ENCODE measurements at regions not wholly inside any gene's neighbourhood (a gene's known extent, or its start where the extent isn't known, plus 50 kb on each side); places are given as distances from the start of the nearest gene placed in this dataset.

- H3K27me3 Mint-ChIP-seq (ENCODE audit: insufficient read depth, low read depth): peaks cover 3% of the 10 kb centered on the region
- H3K27ac Mint-ChIP-seq: peak overlapping the region; percentile 2
- DNase-seq (ENCODE audit: low spot score): peak; percentile 90
- Histone ChIP-seq H3K9ac (no peak overlapping the region), H3K4me2 (peak overlapping the region; percentile 59), H3K79me2 (ENCODE audit: low read depth) (no peaks in the 10 kb centered on the region), H3K9me3 (ENCODE audit: low read depth) (no peaks in the 10 kb centered on the region), H4K20me1 (ENCODE audit: low read depth) (no peaks in the 10 kb centered on the region), H3K36me3 (no peaks in the 10 kb centered on the region), H3K4me1 (peaks cover 43% of the 10 kb centered on the region), H3K27me3 (no peaks in the 10 kb centered on the region), H2AFZ (replicated peaks) (no peak overlapping the region), H3K4me3 (peak overlapping the region; percentile 1), H3K27ac (peak overlapping the region; percentile 56), H3F3A (ENCODE audit: low read depth) (peaks cover 44% of the 10 kb centered on the region)
- H3K9me3 Mint-ChIP-seq: no peaks in the 10 kb centered on the region
- no peak for TF ChIP-seq CTCF (IDR thresholded peaks at IDR 0.05)
- no peak for TF ChIP-seq EZH2phosphoT487 (IDR thresholded peaks at IDR 0.05)
- peak overlapping the region; percentile 4 for H3K4me3 Mint-ChIP-seq
- no peaks in the 10 kb centered on the region for H3K36me3 Mint-ChIP-seq
- H3K4me1 Mint-ChIP-seq: peaks cover 30% of the 10 kb centered on the region
Measured at GRCh38 chr2:143891879-143892308, 628.0 kb downstream of the ZEB2 start.

- H3F3A ChIP-seq (ENCODE audit: low read depth): peaks cover 44% of the 10 kb centered on the region
- no peaks in the 10 kb centered on the region for H3K9me3 Mint-ChIP-seq
- no peaks in the 10 kb centered on the region for H3K27me3 ChIP-seq
- H3K4me3 ChIP-seq: no peak overlapping the region
- H3K27ac ChIP-seq: no peak overlapping the region
- no peaks in the 10 kb centered on the region for H3K79me2 ChIP-seq (ENCODE audit: low read depth)
- H3K4me1 ChIP-seq: peaks cover 43% of the 10 kb centered on the region
- H3K9me3 ChIP-seq (ENCODE audit: low read depth): no peaks in the 10 kb centered on the region
- no peak overlapping the region for H3K9ac ChIP-seq
- H3K4me2 ChIP-seq: peak overlapping the region; percentile 59
- DNase-seq (ENCODE audit: low spot score): no peak
- H3K36me3 ChIP-seq: no peaks in the 10 kb centered on the region
- H3K4me3 Mint-ChIP-seq: no peak overlapping the region
- H2AFZ ChIP-seq (replicated peaks): no peak overlapping the region
- H4K20me1 ChIP-seq (ENCODE audit: low read depth): no peaks in the 10 kb centered on the region
- H3K36me3 Mint-ChIP-seq: no peaks in the 10 kb centered on the region
- TF ChIP-seq EZH2 (IDR thresholded peaks at IDR 0.05) (no peak), EZH2phosphoT487 (IDR thresholded peaks at IDR 0.05) (no peak), CTCF (IDR thresholded peaks at IDR 0.05) (no peak)
- peaks cover 30% of the 10 kb centered on the region for H3K4me1 Mint-ChIP-seq
- H3K27me3 Mint-ChIP-seq (ENCODE audit: insufficient read depth, low read depth): peaks cover 3% of the 10 kb centered on the region
- H3K27ac Mint-ChIP-seq: no peak overlapping the region
Measured at GRCh38 chr2:143890798-143891197, 629.1 kb downstream of the ZEB2 start.

- H3F3A ChIP-seq (ENCODE audit: low read depth): peaks cover 44% of the 10 kb centered on the region
- H3K79me2 ChIP-seq (ENCODE audit: low read depth): no peaks in the 10 kb centered on the region
- no peak overlapping the region for H3K27ac ChIP-seq
- peaks cover 43% of the 10 kb centered on the region for H3K4me1 ChIP-seq
- no peak overlapping the region for H2AFZ ChIP-seq (replicated peaks)
- no peaks in the 10 kb centered on the region for H3K36me3 Mint-ChIP-seq
- no peak for DNase-seq (ENCODE audit: low spot score)
- no peak for TF ChIP-seq EZH2 (IDR thresholded peaks at IDR 0.05)
- no peak for TF ChIP-seq EZH2phosphoT487 (IDR thresholded peaks at IDR 0.05)
- TF ChIP-seq CTCF (IDR thresholded peaks at IDR 0.05): no peak
- H3K9ac ChIP-seq: no peak overlapping the region
- H3K4me3 Mint-ChIP-seq: no peak overlapping the region
- H3K4me3 ChIP-seq: no peak overlapping the region
- no peaks in the 10 kb centered on the region for H3K36me3 ChIP-seq
- peaks cover 3% of the 10 kb centered on the region for H3K27me3 Mint-ChIP-seq (ENCODE audit: insufficient read depth, low read depth)
- H3K4me1 Mint-ChIP-seq: peaks cover 30% of the 10 kb centered on the region
- H3K27ac Mint-ChIP-seq: no peak overlapping the region
- H4K20me1 ChIP-seq (ENCODE audit: low read depth): no peaks in the 10 kb centered on the region
- no peak overlapping the region for H3K4me2 ChIP-seq
- H3K9me3 Mint-ChIP-seq: no peaks in the 10 kb centered on the region
- H3K27me3 ChIP-seq: no peaks in the 10 kb centered on the region
- no peaks in the 10 kb centered on the region for H3K9me3 ChIP-seq (ENCODE audit: low read depth)
Measured at GRCh38 chr2:143889216-143889615, 630.7 kb downstream of the ZEB2 start.

Data from neural progenitor cell (in vitro differentiated cells).